Kidney (tissue), 13 donors: ENCODE measurements at regions not wholly inside any gene's neighbourhood (a gene's known extent, or its start where the extent isn't known, plus 50 kb on each side); places are given as distances from the start of the nearest gene placed in this dataset.

ENCODE experiments used
- DNase-seq, 5 donors: peaks; one replicate each; pipeline ENCODE4 v3.0.0-alpha.2; 2013 to 2020
- FAIRE-seq: peaks from 2 replicates; lab custom pipeline; 2012; peaks lifted over from hg19 to GRCh38; lab: Jason Lieb, UNC
- H3K27ac ChIP-seq, 2 donors: one replicate each; pipeline ENCODE4 v1.7.0; 2013; ENCODE audit warnings: low read depth in 2 of 2, low read length in 2 of 2, inconsistent platforms in 1 of 2
- H3K27me3 ChIP-seq: one replicate; pipeline ENCODE4 v1.7.1; 2013; ENCODE audit warnings: low read length, inconsistent platforms; ENCODE audit not compliant: control insufficient read depth, insufficient read depth
- H3K36me3 ChIP-seq, 3 donors: one replicate each; pipeline versions ENCODE4 v1.7.0 to v1.7.1; 2013; ENCODE audit warnings: low read length in 3 of 3, control low read depth in 1 of 3, inconsistent platforms in 1 of 3; ENCODE audit not compliant: insufficient read depth in 3 of 3, control insufficient read depth in 2 of 3
- H3K4me1 ChIP-seq, 3 donors: one replicate each; pipeline versions ENCODE4 v1.7.0 to v1.7.1; 2013; ENCODE audit warnings: low read length in 3 of 3, inconsistent platforms in 1 of 3, low read depth in 1 of 3; ENCODE audit not compliant: control insufficient read depth in 2 of 3, insufficient read depth in 2 of 3
- H3K4me3 ChIP-seq, 3 donors: one replicate each; pipeline versions ENCODE4 v1.7.0 to v1.8.1; 2013; ENCODE audit warnings: low read length in 3 of 3, control low read depth in 1 of 3, inconsistent platforms in 1 of 3
- H3K9ac ChIP-seq, 3 donors: one replicate each; pipeline versions ENCODE4 v1.7.0 to v1.7.1; 2013; ENCODE audit warnings: low read length in 3 of 3, control low read depth in 1 of 3, inconsistent platforms in 1 of 3
- H3K9me3 ChIP-seq, 3 donors: one replicate each; pipeline versions ENCODE4 v1.7.0 to v1.7.1; 2013; ENCODE audit warnings: low read length in 3 of 3, control low read depth in 1 of 3, inconsistent platforms in 1 of 3; ENCODE audit not compliant: control insufficient read depth in 2 of 3, insufficient read depth in 1 of 3
- CTCF ChIP-seq: IDR thresholded peaks from 3 replicates; pipeline ENCODE4 v1.5.1; 2012; ENCODE audit warnings: mild to moderate bottlenecking, moderate library complexity, borderline replicate concordance; ENCODE audit not compliant: insufficient read depth; ENCODE audit errors: extremely low read depth
- intact Hi-C: fragments of 100-400 bp; cut with DNase I; formaldehyde crosslinking; loops from one replicate; pipeline ENCODE4 v1.11.1; 2022
- donor health status: control.
- donor health status: control.
- donor health status: control.
- donor health status: control.
- donor health status: control.
- donor health status: DM: yes; HTN: yes; CAD: no.
- donor health status: Normal renal cell carcinoma (clear cell type).

GRCh38 chr2:60275958-60276357 is 277.5 kb downstream of the BCL11A start:
- no peaks in the 10 kb centered on the region for H3K36me3 ChIP-seq

GRCh38 chr2:60273836-60274235 is 279.6 kb downstream of the BCL11A start:
- Histone ChIP-seq H3K4me3 (no peak overlapping the region), H3K27ac (no peak overlapping the region), H3K36me3 (no peaks in the 10 kb centered on the region), H3K27me3 (no peaks in the 10 kb centered on the region), H3K9ac (no peak overlapping the region), H3K4me1 (no peaks in the 10 kb centered on the region), H3K9me3 (peaks cover 0 to 5% (median 5%) of the 10 kb centered on the region in 3 donors)
- FAIRE-seq (no peak), DNase-seq (no peak)
- TF ChIP-seq CTCF = no peak
- intact Hi-C loops = no loop called here

More at GRCh38 chr2:60275958-60276357, 277.5 kb downstream of the BCL11A start:
- H3K4me3 ChIP-seq = no peak overlapping the region
- no peak for TF ChIP-seq CTCF
- H3K9me3 ChIP-seq = peaks cover 0 to 5% (median 5%) of the 10 kb centered on the region in 3 donors
- H3K9ac ChIP-seq = no peak overlapping the region
- FAIRE-seq (no peak), DNase-seq (no peak)
- no peak overlapping the region for H3K27ac ChIP-seq
- H3K4me1 ChIP-seq = no peaks in the 10 kb centered on the region
- H3K27me3 ChIP-seq = no peaks in the 10 kb centered on the region
- intact Hi-C loops = no loop called here

GRCh38 chr2:60271713-60272112 is 281.7 kb downstream of the BCL11A start:
- no peaks in the 10 kb centered on the region for H3K27me3 ChIP-seq
- peaks cover 0 to 5% (median 5%) of the 10 kb centered on the region in 3 donors for H3K9me3 ChIP-seq
- no peak for TF ChIP-seq CTCF
- no peaks in the 10 kb centered on the region for H3K4me1 ChIP-seq
- FAIRE-seq (no peak), DNase-seq (peak in 3 of 5 donors; percentile 44 to 58 (median 48))
- no peak overlapping the region for H3K9ac ChIP-seq
- no peak overlapping the region for H3K4me3 ChIP-seq
- intact Hi-C loops = no loop called here
- H3K27ac ChIP-seq = no peak overlapping the region
- H3K36me3 ChIP-seq = no peaks in the 10 kb centered on the region

GRCh38 chr2:60271131-60271530 is 282.3 kb downstream of the BCL11A start:
- no peak for TF ChIP-seq CTCF
- peaks cover 0 to 5% (median 5%) of the 10 kb centered on the region in 3 donors for H3K9me3 ChIP-seq
- H3K9ac ChIP-seq = no peak overlapping the region
- no peaks in the 10 kb centered on the region for H3K36me3 ChIP-seq
- H3K4me3 ChIP-seq = no peak overlapping the region
- DNase-seq = peak in 2 of 5 donors; percentile 49 to 61
- H3K4me1 ChIP-seq = no peaks in the 10 kb centered on the region
- intact Hi-C loops = no loop called here
- FAIRE-seq = no peak
- no peaks in the 10 kb centered on the region for H3K27me3 ChIP-seq
- H3K27ac ChIP-seq = no peak overlapping the region
